ENCODE measurements at regions not wholly inside any gene's neighbourhood (a gene's known extent, or its start where the extent isn't known, plus 50 kb on each side); places are given as distances from the start of the nearest gene placed in this dataset.

- DNase-seq, result no peak
These were observed 318.0 kb downstream of the GASK1B start for GRCh38 chr4:157854819-157855218.

DNA sequence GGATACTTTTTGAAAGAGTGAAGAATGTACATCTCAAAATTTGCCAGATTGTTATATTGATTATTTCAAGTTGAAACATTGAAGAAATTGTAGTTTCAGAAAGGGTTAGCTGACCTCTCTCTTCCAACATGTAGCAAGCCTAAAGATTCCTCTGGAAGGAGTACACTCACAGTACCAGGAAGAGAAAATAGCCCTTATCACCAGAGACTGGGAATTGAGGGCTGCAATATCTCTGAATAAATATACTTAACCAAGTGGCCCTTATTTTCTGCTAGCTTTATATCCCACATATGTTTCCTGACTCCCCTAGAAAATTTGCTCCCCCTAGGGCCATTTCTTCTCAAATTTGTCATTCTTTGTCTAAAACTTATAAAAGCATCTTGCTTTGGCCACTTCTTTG is 332.2 kb downstream of the GASK1B start:
- no peak for DNase-seq

GRCh38 chr4:157840034-157840433 is 332.8 kb downstream of the GASK1B start:
- no peak for DNase-seq

DNA sequence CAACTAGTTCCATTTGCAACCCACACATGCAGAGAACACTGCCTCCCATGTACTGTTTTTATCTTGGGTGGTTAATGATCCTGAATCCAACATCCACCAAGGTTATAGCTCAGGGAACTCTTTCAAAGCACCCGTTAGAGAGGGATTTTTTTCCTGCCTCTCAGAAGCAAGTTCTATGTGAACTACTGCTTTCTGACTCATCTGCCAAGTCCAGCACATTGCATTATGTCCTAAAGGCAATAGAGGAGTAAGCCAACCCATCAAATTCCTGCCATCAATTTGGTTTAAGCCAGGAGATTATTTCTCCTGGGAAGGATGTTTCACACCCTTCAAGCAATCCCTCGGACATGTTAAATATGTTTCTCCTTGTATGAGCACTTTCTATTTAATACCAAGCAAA is 334.5 kb downstream of the GASK1B start:
- no peak for DNase-seq

DNA sequence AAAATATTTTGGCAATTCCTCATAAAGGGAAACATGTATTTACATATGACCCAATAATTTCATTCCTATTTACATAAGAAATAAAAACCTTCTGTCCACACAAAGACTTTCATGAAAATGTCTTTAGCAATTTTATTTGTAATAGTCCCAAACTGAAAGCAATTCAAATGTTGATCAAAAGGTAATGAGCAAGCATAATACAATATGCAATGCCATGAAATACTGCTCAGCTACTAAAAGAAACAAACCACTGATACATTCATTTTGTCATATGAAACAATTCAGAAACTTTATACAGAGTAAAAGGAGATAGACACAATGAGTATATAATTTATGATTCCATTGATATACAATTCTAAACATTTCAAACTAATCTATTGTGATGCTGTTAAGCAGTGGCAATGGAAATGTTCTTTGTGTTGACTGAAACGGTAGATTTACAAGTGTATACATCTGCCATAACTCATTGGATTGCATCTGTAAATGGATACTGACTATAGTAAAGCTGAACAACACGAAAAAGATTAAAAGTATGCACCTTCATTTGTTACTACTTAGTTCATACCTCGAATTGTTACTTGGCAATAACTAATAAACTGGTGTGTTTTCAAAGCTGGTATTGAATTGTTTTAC is 335.6 kb downstream of the GASK1B start:
- DNase-seq, result no peak

DNA sequence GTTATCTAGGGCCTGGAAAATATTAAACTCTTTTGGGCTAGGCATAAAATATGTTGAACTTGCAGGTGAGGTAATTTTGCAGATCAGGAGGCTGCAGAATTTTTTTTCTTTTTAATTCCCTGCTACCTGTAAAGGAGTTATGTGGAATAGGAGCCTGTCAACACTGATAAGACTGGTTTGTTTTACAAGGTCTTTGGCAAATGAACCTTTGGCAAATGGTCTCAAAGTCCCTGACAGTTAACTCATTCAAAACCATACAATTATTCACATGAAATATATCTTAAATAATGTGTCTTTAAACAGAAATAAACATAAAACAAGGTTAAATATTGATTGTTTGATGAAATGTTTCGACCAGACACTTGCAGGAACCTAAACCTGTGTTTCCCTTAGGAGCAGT is 340.2 kb downstream of the GASK1B start:
- DNase-seq, result no peak

DNA sequence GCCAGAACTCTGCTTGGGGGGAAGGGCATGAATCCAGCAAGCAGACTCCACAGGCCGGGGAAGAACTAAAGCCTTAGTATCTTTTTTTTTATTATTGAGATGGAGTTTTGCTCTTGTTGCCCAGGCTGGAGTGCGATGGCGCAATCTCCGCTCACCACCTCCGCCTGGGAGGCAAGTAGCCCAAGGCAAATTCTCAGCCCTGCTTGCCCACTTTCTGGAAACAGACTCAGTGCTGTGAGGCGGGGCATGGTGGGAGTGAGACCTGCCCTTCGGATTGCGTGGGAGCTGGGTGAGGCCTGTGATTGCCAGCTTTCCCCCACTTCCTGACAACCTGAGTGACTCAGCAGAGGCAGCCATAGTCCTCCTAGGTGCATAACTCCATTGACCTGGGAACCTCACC is 348.8 kb downstream of the GASK1B start:
- DNase-seq, result no peak

GRCh38 chr4:157821814-157822213 is 351.0 kb downstream of the GASK1B start:
- DNase-seq, result no peak

- DNase-seq, result no peak
These were observed 352.9 kb downstream of the GASK1B start for GRCh38 chr4:157819693-157820464.

DNA sequence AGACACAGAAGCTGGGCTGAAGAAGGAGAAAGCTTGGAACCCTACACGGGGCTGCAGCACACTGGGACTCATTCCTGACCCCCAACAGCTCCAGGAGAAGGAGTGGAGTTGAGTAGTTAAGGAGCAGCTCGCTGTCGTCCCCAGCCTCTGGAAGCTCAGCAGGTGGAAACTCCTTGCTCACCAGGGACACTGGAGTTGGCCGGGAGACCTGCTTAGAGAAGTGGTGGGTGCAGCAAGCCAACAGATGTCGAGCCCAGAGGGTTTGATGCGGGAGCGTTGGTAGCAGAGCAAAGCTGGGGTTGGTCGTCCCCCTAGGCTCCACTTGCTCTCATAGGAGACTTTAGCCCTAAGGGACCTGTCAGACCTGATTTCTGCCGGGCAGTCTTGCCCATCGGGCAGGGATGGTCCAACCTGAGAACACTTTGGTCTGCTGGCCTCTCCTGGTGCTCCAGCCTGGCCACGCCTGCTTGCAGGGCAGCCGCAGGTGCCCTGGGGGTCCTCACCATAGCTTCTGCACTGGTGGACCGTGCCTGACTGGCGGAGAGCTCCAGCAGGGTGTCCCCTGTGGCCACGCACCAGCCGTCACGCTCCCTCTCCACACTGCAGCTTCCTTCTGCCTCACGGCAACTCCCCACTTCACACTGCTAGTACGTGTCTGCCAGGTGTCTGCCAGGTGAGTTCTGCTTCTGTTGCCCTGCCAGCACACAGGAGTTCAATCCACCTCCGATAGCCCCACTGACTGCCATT is 353.7 kb downstream of the GASK1B start:
- DNase-seq, result no peak

DNA sequence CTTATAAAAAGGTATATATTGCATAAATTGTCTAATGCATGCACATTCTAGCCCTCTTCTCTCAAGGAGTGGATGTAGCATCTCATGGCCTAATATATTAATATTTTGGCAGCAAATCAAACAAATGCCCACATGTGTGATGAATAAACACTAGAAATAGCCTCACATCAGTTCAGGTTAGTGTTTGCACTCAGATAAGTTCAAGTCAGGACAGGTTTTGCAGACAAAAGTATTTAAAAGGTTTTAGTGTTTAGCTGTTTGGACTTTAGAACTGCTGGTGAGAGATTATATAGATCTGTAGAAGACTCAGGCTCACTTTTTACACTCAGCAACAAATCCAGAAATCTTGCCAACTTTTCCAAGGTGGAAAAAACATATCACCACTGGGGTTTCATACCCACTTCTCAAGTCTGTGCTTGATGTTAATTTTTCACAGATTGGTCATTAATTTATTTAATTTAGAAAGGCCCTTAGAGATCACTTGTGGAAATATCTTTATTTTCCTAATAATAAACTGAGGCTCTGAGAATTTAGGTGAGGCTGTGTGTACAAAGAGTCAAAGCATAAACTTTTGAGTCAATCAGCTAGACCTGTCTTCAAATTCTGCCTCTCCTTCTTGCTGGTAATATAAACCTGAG is 362.6 kb downstream of the GASK1B start:
- DNase-seq, result no peak

DNA sequence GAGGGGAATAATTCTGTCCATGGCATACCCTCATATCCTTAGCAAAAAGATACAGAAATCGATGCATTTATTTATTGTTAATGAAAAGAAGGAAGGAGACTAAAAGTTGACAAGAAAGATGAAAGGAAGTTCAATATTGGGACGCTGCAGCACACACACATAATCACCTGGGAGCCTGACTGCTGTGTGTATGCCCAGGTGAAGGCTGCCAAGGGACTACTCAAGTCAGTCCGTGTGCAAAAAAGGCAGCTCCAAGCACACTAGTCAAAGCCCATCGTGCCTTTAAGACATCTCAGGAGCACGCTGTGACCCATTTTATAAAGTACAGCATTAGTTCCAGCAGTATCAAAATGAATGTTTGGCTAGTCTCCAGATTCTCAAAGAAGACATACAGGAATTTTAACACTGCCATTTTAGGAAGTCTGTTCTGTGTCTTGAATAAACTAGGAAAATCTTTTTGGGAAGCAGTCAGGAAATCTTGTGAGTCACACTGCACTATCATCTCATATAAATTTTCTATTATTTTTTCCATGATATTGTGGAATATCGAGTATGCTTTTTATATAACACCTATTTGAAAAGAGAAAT is 363.9 kb downstream of the GASK1B start:
- DNase-seq, result no peak

DNA sequence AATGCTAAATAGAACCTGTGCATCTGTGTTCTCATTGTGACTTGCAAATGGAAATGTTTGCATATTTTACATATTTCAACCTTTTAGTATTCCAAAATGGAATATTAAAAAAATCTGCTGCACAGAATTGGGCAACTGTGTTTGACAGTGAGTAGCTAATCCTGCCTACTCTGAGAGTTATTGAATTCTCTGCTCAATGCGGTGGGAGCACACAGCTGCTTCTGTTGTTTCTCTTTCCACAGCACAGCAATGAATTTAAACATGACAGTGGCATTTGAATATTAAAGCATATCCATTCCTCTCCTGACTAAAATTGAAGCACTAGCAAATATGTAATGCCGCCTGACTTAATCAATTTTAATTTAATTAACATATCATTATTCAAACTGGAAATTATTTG is 366.6 kb downstream of the GASK1B start:
- DNase-seq, result no peak

GRCh38 chr4:157804986-157805385 is 367.8 kb downstream of the GASK1B start:
- DNase-seq, result no peak

DNA sequence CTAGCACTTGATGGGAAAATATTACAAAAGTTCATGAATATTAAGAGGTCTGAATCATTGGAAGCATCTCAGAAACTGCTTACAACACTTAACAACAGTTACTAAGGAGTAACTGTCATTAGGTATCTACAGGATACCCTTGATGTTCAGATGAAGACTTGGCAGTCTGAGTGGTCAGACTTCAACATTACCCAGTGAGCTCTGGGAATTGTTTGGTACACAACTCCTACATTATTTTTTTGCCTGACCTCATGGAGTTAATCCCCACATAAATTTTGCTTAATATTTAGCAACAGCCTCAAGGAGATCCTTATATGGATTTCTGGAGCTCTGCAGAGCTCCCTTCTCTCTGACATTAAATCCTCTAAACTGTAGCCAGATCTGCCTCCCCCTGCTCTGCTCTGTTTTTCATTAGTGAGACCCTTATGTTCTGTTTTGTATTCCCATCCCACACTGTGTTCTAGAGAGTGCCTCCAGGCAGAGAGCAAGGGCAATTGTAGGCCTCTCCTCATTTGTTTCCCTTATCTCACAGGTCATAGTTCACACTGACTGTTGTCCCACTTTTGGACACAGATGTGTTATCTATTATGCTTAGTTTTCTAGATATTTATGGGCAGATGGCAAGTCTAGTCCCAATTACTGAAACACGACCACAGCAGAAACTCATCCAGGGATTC is 368.8 kb downstream of the GASK1B start:
- no peak for DNase-seq

DNA sequence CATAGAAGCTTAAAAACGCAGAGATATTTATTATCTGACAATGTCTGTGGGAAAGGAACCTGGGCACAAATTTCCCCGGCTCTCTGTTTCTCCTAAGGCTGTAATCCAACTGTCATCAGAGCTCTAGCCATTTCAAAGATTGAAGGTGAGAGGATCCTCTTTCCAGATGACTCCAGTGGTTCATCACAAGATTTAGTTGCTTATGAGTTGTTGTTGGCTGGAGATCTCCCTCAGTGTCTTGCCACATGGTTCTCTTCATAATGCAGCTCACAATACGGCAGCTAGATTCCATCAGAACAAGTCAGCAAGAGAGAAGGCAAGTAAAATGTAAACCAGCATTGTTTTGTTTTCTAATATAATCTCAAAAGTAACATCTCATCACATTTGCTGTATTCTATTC is 369.4 kb downstream of the GASK1B start:
- no peak for DNase-seq

GRCh38 chr4:157795495-157795894 is 377.3 kb downstream of the GASK1B start:
- DNase-seq, result no peak

DNA sequence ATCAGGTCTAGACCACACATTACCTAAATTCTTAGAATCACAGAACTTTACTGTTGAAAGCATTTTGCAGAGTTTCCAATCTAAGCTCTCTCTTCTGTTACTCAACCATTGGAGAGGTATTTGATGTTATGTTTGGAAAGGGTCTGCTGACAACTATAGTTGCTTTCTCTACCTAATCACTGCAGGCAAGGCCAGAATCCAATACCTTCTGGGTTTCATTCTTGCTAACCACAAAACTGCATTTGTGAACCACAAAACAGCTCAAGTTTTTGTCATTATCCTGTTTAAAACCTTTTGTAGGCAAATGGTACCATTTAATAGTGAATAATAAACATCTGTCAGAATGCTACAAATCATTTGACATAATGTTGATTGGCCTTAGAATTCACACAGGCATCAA is 380.1 kb downstream of the GASK1B start:
- DNase-seq, result no peak

- no peak for DNase-seq
These were observed 381.6 kb downstream of the GASK1B start for GRCh38 chr4:157791236-157791635.

- DNase-seq, result no peak
These were observed 385.2 kb downstream of the GASK1B start for GRCh38 chr4:157787618-157788017.

- no peak for DNase-seq
These were observed 391.5 kb downstream of the GASK1B start for GRCh38 chr4:157781361-157781760.

GRCh38 chr4:157779081-157779480 is 393.7 kb downstream of the GASK1B start:
- DNase-seq, result no peak

All from activated CD4-positive, alpha-beta T cell treated with anti-CD3 and anti-CD28 coated beads, Interleukin-2, amount 50 U/mL, for 4 hours (primary cell).